ENCODE measurements at regions not wholly inside any gene's neighbourhood (a gene's known extent, or its start where the extent isn't known, plus 50 kb on each side); places are given as distances from the start of the nearest gene placed in this dataset.
"Not testable (repeated sequence)": the region's sequence is repeated elsewhere in the genome, so short reads cannot be mapped to it uniquely, and the experiment has no call there.

- ATAC-seq, result no peak
- H3K4me1 ChIP-seq, result no peaks in the 10 kb centered on the region
- CTCF ChIA-PET, result no interaction called here
- no peak for TF ChIP-seq CTCF (IDR thresholded peaks at IDR 0.05)
- no peak for TF ChIP-seq ZFP36 (IDR thresholded peaks at IDR 0.05; ENCODE audit: borderline replicate concordance, partially characterized antibody)
- no peak for TF ChIP-seq JUN (IDR thresholded peaks at IDR 0.05)
- TF ChIP-seq PHF8 (IDR thresholded peaks at IDR 0.05; ENCODE audit: borderline replicate concordance, low read depth), result no peak
- TF ChIP-seq USF2 (IDR thresholded peaks at IDR 0.05), result no peak
- TF ChIP-seq GATA3 (IDR thresholded peaks at IDR 0.05; ENCODE audit: borderline replicate concordance), result no peak
- TF ChIP-seq SREBF2 (IDR thresholded peaks at IDR 0.05), result no peak
- TF ChIP-seq CBX2 (IDR thresholded peaks at IDR 0.05; ENCODE audit: borderline replicate concordance, low read depth), result no peak
- no peak for TF ChIP-seq NR3C1 (IDR thresholded peaks at IDR 0.05)
- TF ChIP-seq REST (IDR thresholded peaks at IDR 0.05), result no peak
- H3K9me3 ChIP-seq, result no peaks in the 10 kb centered on the region
- POLR2A ChIA-PET, result no interaction called here
- no peak overlapping the region for H3K4me2 ChIP-seq
- no peak for DNase-seq (ENCODE audit: low read depth in 1 of 2, low spot score in 1 of 2)
- no peak for FAIRE-seq
- H3K27ac ChIP-seq, result no peak overlapping the region
- no peak overlapping the region for H3K4me3 ChIP-seq
Measured at GRCh38 chr17:70599198-70599597, 429.9 kb downstream of the KCNJ2 start.

- H3K9me3 ChIP-seq; ATAC-seq; H3K4me2 ChIP-seq; H3K4me3 ChIP-seq; POLR2A ChIA-PET; DNase-seq (ENCODE audit: low read depth in 1 of 2, low spot score in 1 of 2); H3K27ac ChIP-seq; H3K4me1 ChIP-seq; FAIRE-seq: not testable (repeated sequence)
- 82% methylated on average over 3 of the region's 3 CpGs for WGBS (ENCODE audit: missing lambda C conversion rate)
- CTCF ChIA-PET, result interaction anchor here (0.8 kb wide), 1 partner anchor 21 kb away, joined by 4 read pairs; no protein-coding TSS in a partner anchor
Measured at GRCh38 chr17:70599945-70600344, 430.6 kb downstream of the KCNJ2 start.

GRCh38 chr17:70603226-70603625, 433.9 kb downstream of the KCNJ2 start:
- no peak for ATAC-seq

More at GRCh38 chr17:70603226-70603625, 433.9 kb downstream of the KCNJ2 start:
- TF ChIP-seq HDAC2 (IDR thresholded peaks at IDR 0.05), result no peak
- TF ChIP-seq CEBPB (IDR thresholded peaks at IDR 0.05), result no peak
- TF ChIP-seq HOXB5 (CRISPR knock-in tag; IDR thresholded peaks at IDR 0.05), result no peak
- no peak for TF ChIP-seq KDM1A (IDR thresholded peaks at IDR 0.05; ENCODE audit: low read depth)
- TF ChIP-seq CHD2 (IDR thresholded peaks at IDR 0.05; ENCODE audit: low read length, partially characterized antibody), result no peak
- TF ChIP-seq FOXS1 (CRISPR knock-in tag; IDR thresholded peaks at IDR 0.05), result no peak
- TF ChIP-seq ESRRA (IDR thresholded peaks at IDR 0.05; ENCODE audit: borderline replicate concordance, low read length), result no peak
- TF ChIP-seq CBX8 (IDR thresholded peaks at IDR 0.05), result no peak
- no peak for TF ChIP-seq ATOH8 (CRISPR knock-in tag; IDR thresholded peaks at IDR 0.05; ENCODE audit: low read depth)
- TF ChIP-seq RAD21 (conservative IDR thresholded peaks at IDR 0.05 in 1 of 2, IDR thresholded peaks at IDR 0.05 in 1 of 2), result no peak
- TF ChIP-seq FOSL2 (IDR thresholded peaks at IDR 0.05), result no peak
- no peak for TF ChIP-seq FOSL2 (CRISPR knock-in tag; IDR thresholded peaks at IDR 0.05)
- no peak for TF ChIP-seq EHF (CRISPR knock-in tag; IDR thresholded peaks at IDR 0.05)
- no peak for TF ChIP-seq RCOR1 (IDR thresholded peaks at IDR 0.05; ENCODE audit: low read depth, low read length)
- no peak for TF ChIP-seq RFX5 (IDR thresholded peaks at IDR 0.05)
- no peak for TF ChIP-seq ELK1 (IDR thresholded peaks at IDR 0.05; ENCODE audit: low read depth, low read length)
- TF ChIP-seq NFE2L2 (conservative IDR thresholded peaks at IDR 0.05; ENCODE audit: low read length), result no peak
- Histone ChIP-seq H3K4me3 (no peak overlapping the region), H3K4me2 (no peak overlapping the region), H3K9me3 (no peaks in the 10 kb centered on the region), H3K4me1 (peaks cover 7% of the 10 kb centered on the region; the same call in 1 of the 3 replicates), H3K27ac (no peak overlapping the region)
- DNase-seq (ENCODE audit: low read depth in 1 of 2, low spot score in 1 of 2) (no peak), FAIRE-seq (no peak)
- ChIA-PET POLR2A (no interaction called here), CTCF (interaction anchor here (0.6 kb wide), 1 partner anchor 115 kb away, joined by 3 read pairs; no protein-coding TSS in a partner anchor)
- WGBS (ENCODE audit: missing lambda C conversion rate), result 58% methylated on average over 4 of the region's 4 CpGs
